ENCODE measurements at regions not wholly inside any gene's neighbourhood (a gene's known extent, or its start where the extent isn't known, plus 50 kb on each side); places are given as distances from the start of the nearest gene placed in this dataset.

- no peaks in the 10 kb centered on the region for H4K20me1 ChIP-seq (ENCODE audit: control insufficient read depth, extremely low read depth, insufficient read depth, low read length)
- no peaks in the 10 kb centered on the region for H3K4me1 ChIP-seq (ENCODE audit: control insufficient read depth, extremely low read depth, insufficient read depth, low read length)
- H3K9me3 ChIP-seq (ENCODE audit: control insufficient read depth, low read depth, low read length) = no peaks in the 10 kb centered on the region
- H3K9me1 ChIP-seq (ENCODE audit: control insufficient read depth, extremely low read depth, insufficient read depth, low read length) = no peaks in the 10 kb centered on the region
- no peaks in the 10 kb centered on the region for H3K79me2 ChIP-seq (ENCODE audit: control insufficient read depth, insufficient read depth, low read length)
- FAIRE-seq (no peak), DNase-seq (ENCODE audit: low read depth, low spot score) (no peak)
- H3K4me2 ChIP-seq (ENCODE audit: control insufficient read depth, extremely low read depth, insufficient read depth, low read depth, low read length) = no peak overlapping the region
- no peaks in the 10 kb centered on the region for H3K36me3 ChIP-seq (ENCODE audit: control insufficient read depth in 2 of 2, extremely low read depth in 1 of 2, insufficient read depth in 2 of 2, low read length in 2 of 2)
- H3K27ac ChIP-seq (ENCODE audit: control insufficient read depth, insufficient read depth, low read length) = no peak overlapping the region
- H3K27me3 ChIP-seq (ENCODE audit: control insufficient read depth, extremely low read depth, insufficient read depth, low read length) = peaks cover 4% of the 10 kb centered on the region
- H3K4me3 ChIP-seq (ENCODE audit: control insufficient read depth in 2 of 3, extremely low read depth in 1 of 3, insufficient read depth in 2 of 3, low read depth in 1 of 3, low read length in 3 of 3) = no peak overlapping the region
- no peak overlapping the region for H2AFZ ChIP-seq (ENCODE audit: control insufficient read depth, low read length)
- dilution Hi-C loops (cut with MboI; ENCODE audit: extremely low pct_ligation_motif_present, low sequenced_read_pairs) = no loop called here
- no peak overlapping the region for H3K9ac ChIP-seq (ENCODE audit: control insufficient read depth, extremely low read depth, insufficient read depth, low read length)
- TF ChIP-seq CTCF (optimal IDR thresholded peaks at IDR 0.05 in 1 of 3, IDR thresholded peaks at IDR 0.05 in 1 of 3, conservative IDR thresholded peaks at IDR 0.05 in 1 of 3; ENCODE audit: extremely low read depth in 1 of 3, insufficient read depth in 2 of 3, low read length in 3 of 3) (no peak), EZH2 (IDR thresholded peaks at IDR 0.05; ENCODE audit: low read length) (no peak)
These were observed 80.4 kb upstream of the TMEM158 start for GRCh38 chr3:45306406-45307008.

GRCh38 chr3:45309876-45310275, 78.5 kb upstream of the LARS2 start:
- no peak for FAIRE-seq

More at GRCh38 chr3:45309876-45310275, 78.5 kb upstream of the LARS2 start:
- no peak for DNase-seq (ENCODE audit: low read depth, low spot score)
- H3K4me1 ChIP-seq (ENCODE audit: control insufficient read depth, extremely low read depth, insufficient read depth, low read length) = no peaks in the 10 kb centered on the region
- H3K36me3 ChIP-seq (ENCODE audit: control insufficient read depth in 2 of 2, extremely low read depth in 1 of 2, insufficient read depth in 2 of 2, low read length in 2 of 2) = no peaks in the 10 kb centered on the region
- H3K9me1 ChIP-seq (ENCODE audit: control insufficient read depth, extremely low read depth, insufficient read depth, low read length) = no peaks in the 10 kb centered on the region
- no peaks in the 10 kb centered on the region for H3K79me2 ChIP-seq (ENCODE audit: control insufficient read depth, insufficient read depth, low read length)
- TF ChIP-seq EZH2 (IDR thresholded peaks at IDR 0.05; ENCODE audit: low read length) (no peak), CTCF (optimal IDR thresholded peaks at IDR 0.05 in 1 of 3, IDR thresholded peaks at IDR 0.05 in 1 of 3, conservative IDR thresholded peaks at IDR 0.05 in 1 of 3; ENCODE audit: extremely low read depth in 1 of 3, insufficient read depth in 2 of 3, low read length in 3 of 3) (no peak)
- dilution Hi-C loops (cut with MboI; ENCODE audit: extremely low pct_ligation_motif_present, low sequenced_read_pairs) = no loop called here
- H3K27ac ChIP-seq (ENCODE audit: control insufficient read depth, insufficient read depth, low read length) = no peak overlapping the region
- H3K4me2 ChIP-seq (ENCODE audit: control insufficient read depth, extremely low read depth, insufficient read depth, low read depth, low read length) = no peak overlapping the region
- no peak overlapping the region for H3K4me3 ChIP-seq (ENCODE audit: control insufficient read depth in 2 of 3, extremely low read depth in 1 of 3, insufficient read depth in 2 of 3, low read depth in 1 of 3, low read length in 3 of 3)
- no peaks in the 10 kb centered on the region for H3K9me3 ChIP-seq (ENCODE audit: control insufficient read depth, low read depth, low read length)
- peaks cover 4% of the 10 kb centered on the region for H3K27me3 ChIP-seq (ENCODE audit: control insufficient read depth, extremely low read depth, insufficient read depth, low read length)
- no peak overlapping the region for H3K9ac ChIP-seq (ENCODE audit: control insufficient read depth, extremely low read depth, insufficient read depth, low read length)
- H4K20me1 ChIP-seq (ENCODE audit: control insufficient read depth, extremely low read depth, insufficient read depth, low read length) = no peaks in the 10 kb centered on the region
- H2AFZ ChIP-seq (ENCODE audit: control insufficient read depth, low read length) = no peak overlapping the region

All from keratinocyte (primary cell).